ENCODE measurements at regions not wholly inside any gene's neighbourhood (a gene's known extent, or its start where the extent isn't known, plus 50 kb on each side); places are given as distances from the start of the nearest gene placed in this dataset.
"Not testable (repeated sequence)": the region's sequence is repeated elsewhere in the genome, so short reads cannot be mapped to it uniquely, and the experiment has no call there.

GRCh38 chr11:87639753-87640364 is 535.4 kb downstream of the RAB38 start:
- DNase-seq (ENCODE audit: low read depth): no peak

- DNase-seq (ENCODE audit: low read depth): no peak
Observed at GRCh38 chr11:87635001-87635400, 540.2 kb downstream of the RAB38 start.

GRCh38 chr11:87634331-87634730 is 540.9 kb downstream of the RAB38 start:
- no peak for DNase-seq (ENCODE audit: low read depth)

DNA sequence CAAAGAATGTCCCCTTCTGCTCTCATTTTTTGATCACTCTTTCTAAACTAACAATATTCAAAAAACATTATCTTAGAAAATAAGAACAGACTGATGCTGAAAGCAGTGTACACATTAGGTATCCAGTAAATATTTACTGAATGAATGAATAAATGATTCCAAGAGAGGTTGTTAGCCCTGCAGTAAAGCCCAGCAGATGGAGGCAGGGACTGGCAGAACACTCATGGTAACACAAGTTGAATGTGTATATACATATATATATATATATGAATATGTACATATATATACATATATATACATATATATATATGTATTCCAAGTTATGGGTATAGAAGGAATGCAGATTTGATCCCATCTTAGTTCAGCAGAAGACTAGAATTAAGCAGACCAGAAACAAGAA is 546.3 kb downstream of the RAB38 start:
- no peak for DNase-seq (ENCODE audit: low read depth)

DNA sequence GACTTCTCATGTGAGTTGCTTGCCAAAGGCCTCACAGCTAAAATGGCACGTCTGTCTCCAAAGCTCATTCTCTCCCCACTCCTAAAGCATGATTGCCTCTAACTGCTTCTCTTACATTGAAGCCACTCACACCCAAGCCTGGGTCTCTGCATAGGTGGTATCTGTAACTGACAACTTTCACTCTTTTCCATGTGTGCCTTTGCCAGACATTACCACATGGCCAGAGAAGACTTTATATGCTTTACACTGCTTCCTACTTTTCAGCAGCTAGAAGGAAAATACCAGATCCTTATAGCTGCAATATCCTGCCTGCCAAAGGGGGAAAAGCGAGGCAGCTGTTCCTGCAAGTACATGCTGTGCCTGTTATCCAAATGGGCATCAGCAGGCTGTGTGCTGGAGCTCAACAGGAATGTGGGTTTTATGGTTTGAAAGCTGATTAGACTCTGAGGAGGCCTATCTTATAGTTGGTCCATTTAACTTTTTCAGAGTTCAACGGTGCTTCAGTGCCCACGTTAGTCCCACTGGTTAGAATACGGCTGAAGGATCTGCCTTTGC is 547.1 kb downstream of the RAB38 start:
- no peak for DNase-seq (ENCODE audit: low read depth)

- not testable (repeated sequence) for DNase-seq (ENCODE audit: low read depth)
Observed at GRCh38 chr11:87623531-87624365, 551.5 kb downstream of the RAB38 start.

DNA sequence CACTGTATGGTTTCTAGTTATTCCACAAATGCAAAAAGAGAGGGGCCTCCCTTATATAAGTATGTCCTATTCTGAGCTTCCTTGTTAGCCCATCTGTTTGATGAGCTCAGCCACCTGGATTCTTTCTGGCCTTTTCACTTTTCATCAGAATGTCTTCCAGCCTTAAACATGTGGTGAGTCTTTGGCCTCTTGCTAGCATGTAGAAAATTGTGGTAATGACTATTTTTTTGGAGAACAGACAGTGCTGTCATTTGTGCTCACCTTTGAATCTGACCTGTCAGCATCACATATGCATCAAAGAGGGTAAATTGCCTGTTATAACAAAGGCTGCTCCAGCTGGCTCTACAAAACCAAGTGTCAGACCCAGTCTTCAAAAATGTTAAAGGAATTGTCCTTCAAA is 558.7 kb downstream of the RAB38 start:
- no peak for DNase-seq (ENCODE audit: low read depth)

- no peak for DNase-seq (ENCODE audit: low read depth)
Observed at GRCh38 chr11:87604350-87604749, 566.6 kb downstream of the TMEM135 start.

DNA sequence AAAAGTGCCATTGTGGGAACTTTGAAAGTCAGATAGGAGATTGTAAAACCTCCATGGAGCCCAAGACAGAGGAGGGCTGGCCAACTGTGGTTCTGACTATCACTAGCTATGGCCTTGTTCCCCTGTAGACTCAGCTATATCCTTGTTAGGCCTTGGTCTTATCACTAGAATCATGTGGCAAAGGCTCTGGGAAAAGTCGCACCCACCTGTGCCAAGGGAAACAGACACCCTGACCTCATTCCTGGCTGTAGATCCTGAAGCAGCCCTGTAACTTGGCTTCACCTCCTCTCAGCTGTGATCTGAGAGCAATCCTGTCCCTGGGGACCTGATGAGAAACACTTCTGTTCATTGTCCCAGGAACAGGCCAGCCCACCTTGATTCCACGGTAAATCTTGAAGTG is 566.2 kb downstream of the TMEM135 start:
- DNase-seq (ENCODE audit: low read depth): no peak

DNA sequence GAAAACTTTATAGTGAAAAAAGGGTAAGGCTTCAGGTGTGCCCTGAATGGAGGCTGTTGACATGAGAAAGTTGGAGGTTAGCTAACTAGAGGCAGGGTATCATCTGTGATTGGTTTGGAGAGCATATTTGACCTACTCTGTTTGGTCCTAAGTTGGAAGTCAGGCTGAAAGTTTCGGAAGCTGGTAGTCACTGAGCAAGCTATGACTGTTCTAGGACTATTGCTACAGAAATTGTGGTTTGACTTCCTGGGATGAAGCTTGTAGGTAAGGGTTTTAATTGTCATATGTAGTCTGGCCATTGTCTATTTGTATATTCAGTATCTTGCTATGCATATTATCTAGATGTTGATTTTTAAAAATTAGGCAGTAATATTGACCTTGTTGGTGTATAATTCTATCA is 565.0 kb downstream of the TMEM135 start:
- DNase-seq (ENCODE audit: low read depth): no peak

GRCh38 chr11:87600938-87601337 is 563.2 kb downstream of the TMEM135 start:
- no peak for DNase-seq (ENCODE audit: low read depth)

DNA sequence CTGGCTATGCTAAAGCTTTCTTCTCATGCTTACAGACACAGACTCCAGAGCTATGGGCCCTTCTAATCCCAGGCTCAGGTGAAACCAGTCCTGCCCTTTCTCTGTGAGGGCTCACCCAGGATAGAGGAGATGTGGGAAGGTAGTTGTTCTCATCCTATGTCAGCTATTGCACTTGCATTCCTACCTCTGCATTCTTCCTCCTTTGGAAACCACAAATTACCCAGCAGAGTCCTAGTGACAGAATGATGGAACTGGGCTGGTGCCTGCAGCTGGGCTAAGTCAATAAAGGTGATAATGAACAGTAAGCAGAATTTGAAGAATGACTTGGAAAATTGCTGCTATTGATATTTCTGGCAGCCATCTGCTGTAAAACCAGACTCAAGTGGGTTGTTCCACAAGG is 560.0 kb downstream of the TMEM135 start:
- DNase-seq (ENCODE audit: low read depth): no peak

GRCh38 chr11:87596176-87596575 is 558.4 kb downstream of the TMEM135 start:
- no peak for DNase-seq (ENCODE audit: low read depth)

GRCh38 chr11:87589082-87589481 is 551.3 kb downstream of the TMEM135 start:
- no peak for DNase-seq (ENCODE audit: low read depth)

DNA sequence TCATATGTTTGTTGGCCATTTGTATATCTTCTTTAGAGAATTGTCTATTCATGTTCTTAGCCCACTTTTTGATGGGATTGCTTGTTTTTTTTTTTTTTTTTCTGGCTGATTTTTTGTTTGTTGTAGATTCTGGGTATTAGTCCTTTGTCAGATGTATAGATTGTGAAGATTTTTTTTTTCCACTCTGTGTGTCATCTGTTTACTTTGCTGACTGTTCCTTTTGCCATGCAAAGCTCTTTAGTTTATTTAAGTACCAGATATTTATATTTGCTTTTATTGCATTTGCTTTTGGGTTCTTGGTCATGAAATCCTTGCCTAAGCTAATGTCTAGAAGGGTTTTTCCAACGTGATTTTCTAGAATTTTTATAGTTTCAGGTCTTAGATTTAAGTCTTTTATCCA is 547.9 kb downstream of the TMEM135 start:
- not testable (repeated sequence) for DNase-seq (ENCODE audit: low read depth)

- no peak for DNase-seq (ENCODE audit: low read depth)
Observed at GRCh38 chr11:87583931-87584330, 546.2 kb downstream of the TMEM135 start.

DNA sequence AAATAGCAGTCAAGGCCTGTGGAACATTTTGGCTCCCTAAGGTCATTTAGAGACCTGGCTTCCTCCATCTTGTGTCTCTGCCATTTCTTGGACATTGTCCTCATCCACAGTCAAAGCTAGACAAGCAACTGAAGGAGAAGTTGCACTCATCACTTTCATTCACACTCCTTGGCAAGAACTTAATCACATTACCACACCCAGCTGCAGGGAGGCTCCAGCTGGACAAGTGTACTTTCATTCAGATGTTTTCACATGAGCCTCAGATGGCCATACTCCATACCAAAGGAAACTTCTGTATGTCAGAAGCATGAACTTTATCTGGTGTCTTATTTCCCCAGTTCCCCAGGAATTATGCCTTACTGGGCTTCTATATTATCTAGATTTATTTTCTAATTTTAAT is 537.4 kb downstream of the TMEM135 start:
- DNase-seq (ENCODE audit: low read depth): no peak

DNA sequence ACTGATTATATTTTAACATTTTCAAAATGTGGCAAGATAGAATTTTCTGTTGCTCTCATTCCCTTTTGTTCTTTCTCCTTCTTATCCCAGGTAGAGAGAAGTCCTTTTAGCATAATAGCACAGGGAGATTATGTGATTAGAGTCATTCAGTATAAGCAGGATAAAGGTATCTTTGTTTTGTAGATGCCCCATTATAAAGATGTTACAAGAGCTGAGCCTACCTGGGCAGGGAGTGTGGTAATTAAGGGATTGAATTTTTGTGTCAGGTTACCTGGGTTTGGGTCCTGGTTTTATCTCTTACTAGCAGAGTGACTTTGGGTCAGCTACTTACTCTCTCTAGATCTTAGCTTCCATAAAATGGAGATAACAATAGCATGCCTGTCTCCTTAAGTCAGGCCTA is 536.5 kb downstream of the TMEM135 start:
- DNase-seq (ENCODE audit: low read depth): no peak

DNA sequence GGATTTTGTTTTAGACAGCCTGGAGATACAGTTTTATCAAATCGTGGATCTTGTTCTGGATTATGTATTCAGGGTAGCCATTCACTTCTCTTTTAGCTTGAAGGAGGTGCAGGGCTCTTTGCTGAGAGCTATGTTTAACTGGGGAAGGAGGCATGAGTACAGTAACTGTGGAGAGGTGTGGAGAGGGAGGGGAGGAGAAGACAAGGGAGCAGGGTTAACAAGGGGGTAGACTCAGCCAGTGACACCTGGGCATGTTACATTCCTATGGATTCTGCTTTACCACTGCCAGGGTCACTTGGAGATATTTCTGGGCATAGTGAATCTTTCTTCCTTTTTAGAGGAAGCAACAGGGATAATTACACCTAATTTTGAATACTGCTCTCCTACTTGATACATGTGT is 536.0 kb downstream of the TMEM135 start:
- no peak for DNase-seq (ENCODE audit: low read depth)

- no peak for DNase-seq (ENCODE audit: low read depth)
Observed at GRCh38 chr11:87572881-87573280, 535.1 kb downstream of the TMEM135 start.

GRCh38 chr11:87560352-87560751 is 522.6 kb downstream of the TMEM135 start:
- no peak for DNase-seq (ENCODE audit: low read depth)

DNA sequence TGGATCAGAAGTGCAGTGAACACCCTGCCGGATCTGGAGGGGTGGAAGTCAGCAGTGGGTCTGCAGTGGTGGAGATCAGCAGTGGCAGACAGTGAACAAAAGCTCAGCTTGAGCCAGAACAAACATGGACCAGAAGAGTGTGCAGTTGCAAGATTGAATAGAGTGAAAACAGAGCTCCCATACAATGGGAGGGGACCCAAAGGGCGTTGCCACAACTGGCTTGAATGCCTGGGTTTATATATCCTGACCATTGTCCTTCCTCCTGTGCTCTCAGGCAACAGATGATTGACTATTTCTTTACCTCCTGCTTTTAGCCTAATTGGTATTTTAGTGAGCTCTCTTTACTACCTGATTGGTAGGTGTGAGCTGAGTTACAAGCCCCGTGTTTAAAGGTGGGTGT is 522.1 kb downstream of the TMEM135 start:
- not testable (repeated sequence) for DNase-seq (ENCODE audit: low read depth)

GRCh38 chr11:87555101-87555500 is 517.4 kb downstream of the TMEM135 start:
- DNase-seq (ENCODE audit: low read depth): no peak

All from GM04504 (cell line).